ENCODE measurements at regions not wholly inside any gene's neighbourhood (a gene's known extent, or its start where the extent isn't known, plus 50 kb on each side); places are given as distances from the start of the nearest gene placed in this dataset.

- Histone ChIP-seq H3K4me3 (ENCODE audit: low read length) (no peak overlapping the region), H3K27ac (ENCODE audit: low read depth, low read length) (no peak overlapping the region), H3K9me2 (replicated peaks; ENCODE audit: control insufficient read depth, low read length) (no peaks in the 10 kb centered on the region), H3F3A (ENCODE audit: control insufficient read depth, insufficient read depth) (no peaks in the 10 kb centered on the region), H3K4me2 (ENCODE audit: low read length) (no peak overlapping the region), H3K27me3 (ENCODE audit: control insufficient read depth, low read length) (no peaks in the 10 kb centered on the region), H3K9me3 (ENCODE audit: control insufficient read depth, insufficient read depth, low read length) (no peaks in the 10 kb centered on the region), H4K20me1 (ENCODE audit: control insufficient read depth, insufficient read depth, low read depth, low read length) (no peaks in the 10 kb centered on the region), H3K4me1 (ENCODE audit: control insufficient read depth, low read length) (no peaks in the 10 kb centered on the region), H3K79me2 (ENCODE audit: control insufficient read depth, low read length) (no peaks in the 10 kb centered on the region), H3K36me3 (ENCODE audit: control insufficient read depth, low read length) (no peaks in the 10 kb centered on the region)
- TF ChIP-seq EZH2phosphoT487 (IDR thresholded peaks at IDR 0.05; ENCODE audit: borderline replicate concordance, low read length), result no peak
- TF ChIP-seq, protein P1, sequence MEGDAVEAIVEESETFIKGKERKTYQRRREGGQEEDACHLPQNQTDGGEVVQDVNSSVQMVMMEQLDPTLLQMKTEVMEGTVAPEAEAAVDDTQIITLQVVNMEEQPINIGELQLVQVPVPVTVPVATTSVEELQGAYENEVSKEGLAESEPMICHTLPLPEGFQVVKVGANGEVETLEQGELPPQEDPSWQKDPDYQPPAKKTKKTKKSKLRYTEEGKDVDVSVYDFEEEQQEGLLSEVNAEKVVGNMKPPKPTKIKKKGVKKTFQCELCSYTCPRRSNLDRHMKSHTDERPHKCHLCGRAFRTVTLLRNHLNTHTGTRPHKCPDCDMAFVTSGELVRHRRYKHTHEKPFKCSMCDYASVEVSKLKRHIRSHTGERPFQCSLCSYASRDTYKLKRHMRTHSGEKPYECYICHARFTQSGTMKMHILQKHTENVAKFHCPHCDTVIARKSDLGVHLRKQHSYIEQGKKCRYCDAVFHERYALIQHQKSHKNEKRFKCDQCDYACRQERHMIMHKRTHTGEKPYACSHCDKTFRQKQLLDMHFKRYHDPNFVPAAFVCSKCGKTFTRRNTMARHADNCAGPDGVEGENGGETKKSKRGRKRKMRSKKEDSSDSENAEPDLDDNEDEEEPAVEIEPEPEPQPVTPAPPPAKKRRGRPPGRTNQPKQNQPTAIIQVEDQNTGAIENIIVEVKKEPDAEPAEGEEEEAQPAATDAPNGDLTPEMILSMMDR (IDR thresholded peaks at IDR 0.05; ENCODE audit: low read depth, low read length, poor library complexity, severe bottlenecking), result no peak
Observed at GRCh38 chr2:11045294-11045693, 110.0 kb upstream of the SLC66A3 start.

GRCh38 chr2:11048335-11049008 lies 106.8 kb upstream of the SLC66A3 start:
- no peaks in the 10 kb centered on the region for H3K36me3 ChIP-seq (ENCODE audit: control insufficient read depth, low read length)
- H3K27me3 ChIP-seq (ENCODE audit: control insufficient read depth, low read length), result no peaks in the 10 kb centered on the region
- no peaks in the 10 kb centered on the region for H3K9me2 ChIP-seq (replicated peaks; ENCODE audit: control insufficient read depth, low read length)
- no peaks in the 10 kb centered on the region for H3K4me1 ChIP-seq (ENCODE audit: control insufficient read depth, low read length)
- no peaks in the 10 kb centered on the region for H3K9me3 ChIP-seq (ENCODE audit: control insufficient read depth, insufficient read depth, low read length)
- no peaks in the 10 kb centered on the region for H3F3A ChIP-seq (ENCODE audit: control insufficient read depth, insufficient read depth)
- TF ChIP-seq EZH2phosphoT487 (IDR thresholded peaks at IDR 0.05; ENCODE audit: borderline replicate concordance, low read length), result no peak
- TF ChIP-seq, protein P1 (IDR thresholded peaks at IDR 0.05; ENCODE audit: low read depth, low read length, poor library complexity, severe bottlenecking), result no peak
- no peaks in the 10 kb centered on the region for H4K20me1 ChIP-seq (ENCODE audit: control insufficient read depth, insufficient read depth, low read depth, low read length)
- no peak overlapping the region for H3K4me3 ChIP-seq (ENCODE audit: low read length)
- H3K4me2 ChIP-seq (ENCODE audit: low read length), result no peak overlapping the region
- no peaks in the 10 kb centered on the region for H3K79me2 ChIP-seq (ENCODE audit: control insufficient read depth, low read length)
- no peak overlapping the region for H3K27ac ChIP-seq (ENCODE audit: low read depth, low read length)

- Histone ChIP-seq H3K27me3 (ENCODE audit: control insufficient read depth, low read length) (no peaks in the 10 kb centered on the region), H3K9me2 (replicated peaks; ENCODE audit: control insufficient read depth, low read length) (no peaks in the 10 kb centered on the region), H3K4me2 (ENCODE audit: low read length) (no peak overlapping the region), H3K9me3 (ENCODE audit: control insufficient read depth, insufficient read depth, low read length) (no peaks in the 10 kb centered on the region), H3F3A (ENCODE audit: control insufficient read depth, insufficient read depth) (no peaks in the 10 kb centered on the region), H4K20me1 (ENCODE audit: control insufficient read depth, insufficient read depth, low read depth, low read length) (no peaks in the 10 kb centered on the region), H3K79me2 (ENCODE audit: control insufficient read depth, low read length) (no peaks in the 10 kb centered on the region), H3K4me3 (ENCODE audit: low read length) (no peak overlapping the region), H3K4me1 (ENCODE audit: control insufficient read depth, low read length) (no peaks in the 10 kb centered on the region), H3K36me3 (ENCODE audit: control insufficient read depth, low read length) (no peaks in the 10 kb centered on the region), H3K27ac (ENCODE audit: low read depth, low read length) (no peak overlapping the region)
- TF ChIP-seq, protein P1 (IDR thresholded peaks at IDR 0.05; ENCODE audit: low read depth, low read length, poor library complexity, severe bottlenecking), result no peak
- TF ChIP-seq EZH2phosphoT487 (IDR thresholded peaks at IDR 0.05; ENCODE audit: borderline replicate concordance, low read length), result no peak
Observed at GRCh38 chr2:11050565-11050964, 104.7 kb upstream of the SLC66A3 start.
